GM23338 (cell line): ENCODE measurements at regions not wholly inside any gene's neighbourhood (a gene's known extent, or its start where the extent isn't known, plus 50 kb on each side); places are given as distances from the start of the nearest gene placed in this dataset.

Experiments used
- ATAC-seq: fragments of 200-7000 bp; cut with Tn5 transposase; 3 replicates; pipeline ENCODE4 v1.9.1; 2020
- DNase-seq: peaks from one replicate; pipeline ENCODE4 v3.0.0-alpha.2; 2015; ENCODE audit warnings: low spot score
- H2AFZ ChIP-seq: fragments of 200-600 bp; sonication (generic); 2 replicates; pipeline ENCODE4 v1.8.0; 2016; ENCODE audit warnings: antibody characterized with exemption, mild to moderate bottlenecking, moderate library complexity
- H3F3A ChIP-seq: fragments of 200-600 bp; sonication (generic); replicated peaks from 2 replicates; pipeline ENCODE4 v1.8.0; 2017; ENCODE audit warnings: antibody characterized with exemption, mixed run types, low read depth
- H3K27ac ChIP-seq: fragments of 200-600 bp; sonication (generic); 2 replicates; pipeline ENCODE4 v1.6.1; 2016; ENCODE audit warnings: low read depth
- H3K27me3 ChIP-seq: fragments of 200-600 bp; sonication (generic); 2 replicates; pipeline ENCODE4 v1.8.0; 2016; ENCODE audit warnings: mild to moderate bottlenecking, mixed run types, moderate library complexity; ENCODE audit not compliant: insufficient read depth
- H3K36me3 ChIP-seq: fragments of 200-600 bp; sonication (generic); 2 replicates; pipeline ENCODE4 v1.8.0; 2016; ENCODE audit warnings: mild to moderate bottlenecking; ENCODE audit not compliant: insufficient read depth
- H3K4me1 ChIP-seq: fragments of 200-600 bp; sonication (generic); 2 replicates; pipeline ENCODE4 v1.8.0; 2016; ENCODE audit warnings: mild to moderate bottlenecking, moderate library complexity; ENCODE audit not compliant: insufficient read depth
- H3K4me2 ChIP-seq: fragments of 200-600 bp; sonication (generic); 2 replicates; pipeline ENCODE4 v1.7.1; 2017; ENCODE audit warnings: mixed run types
- H3K4me3 ChIP-seq: fragments of 200-600 bp; sonication (generic); 2 replicates; pipeline ENCODE4 v1.6.1; 2016; ENCODE audit warnings: mixed run types
- H3K79me2 ChIP-seq: fragments of 200-600 bp; sonication (generic); replicated peaks from 2 replicates; pipeline ENCODE4 v1.8.0; 2017; ENCODE audit warnings: mild to moderate bottlenecking; ENCODE audit not compliant: insufficient read depth
- H3K9me2 ChIP-seq: fragments of 200-600 bp; sonication (generic); 2 replicates; pipeline ENCODE4 v1.8.0; 2017; ENCODE audit not compliant: insufficient read depth
- H4K20me1 ChIP-seq: fragments of 200-600 bp; sonication (generic); replicated peaks from 2 replicates; pipeline ENCODE4 v1.8.0; 2017; ENCODE audit warnings: mild to moderate bottlenecking; ENCODE audit not compliant: insufficient read depth
- H3K27ac Mint-ChIP-seq: 2 replicates; pipeline ENCODE4 v1.8.0; 2020; ENCODE audit warnings: inconsistent platforms, mild to moderate bottlenecking, moderate library complexity, mixed read lengths
- H3K27me3 Mint-ChIP-seq: 3 replicates; pipeline ENCODE4 v1.8.0; 2022; ENCODE audit warnings: low read depth, mild to moderate bottlenecking, moderate library complexity, mixed read lengths, inconsistent platforms; ENCODE audit not compliant: insufficient read depth, poor library complexity
- H3K36me3 Mint-ChIP-seq: 3 replicates; pipeline ENCODE4 v1.8.0; 2021; ENCODE audit warnings: low read depth, mild to moderate bottlenecking, inconsistent platforms, moderate library complexity, mixed read lengths
- H3K4me1 Mint-ChIP-seq: 3 replicates; pipeline ENCODE4 v1.8.0; 2020; ENCODE audit warnings: mild to moderate bottlenecking, inconsistent platforms, mixed read lengths
- H3K4me3 Mint-ChIP-seq: 3 replicates; pipeline ENCODE4 v1.8.0; 2021; ENCODE audit warnings: moderate library complexity, mild to moderate bottlenecking, inconsistent platforms, mixed read lengths
- H3K9me3 Mint-ChIP-seq: 3 replicates; pipeline ENCODE4 v1.8.0; 2020; ENCODE audit warnings: moderate library complexity, mild to moderate bottlenecking, inconsistent platforms, mixed read lengths
- EZH2 ChIP-seq: fragments of 200-600 bp; sonication (generic); IDR thresholded peaks from one replicate; pipeline ENCODE4 v1.8.0; 2017; ENCODE audit warnings: antibody characterized with exemption, mild to moderate bottlenecking, low read depth; ENCODE audit not compliant: unreplicated experiment
- JUNB ChIP-seq: IDR thresholded peaks from one replicate; pipeline ENCODE4 v1.6.1; 2016; ENCODE audit warnings: antibody characterized with exemption; ENCODE audit not compliant: unreplicated experiment
- REST ChIP-seq: IDR thresholded peaks from one replicate; pipeline ENCODE4 v1.6.1; 2018; ENCODE audit warnings: antibody characterized with exemption; ENCODE audit not compliant: unreplicated experiment
- TF ChIP-seq, protein P1 (sequence below): fragments of 250-450 bp; sonication (Bioruptor Pico); IDR thresholded peaks from 2 replicates; pipeline ENCODE4 v1.5.0; 2020; ENCODE audit warnings: mild to moderate bottlenecking, moderate library complexity

- Histone ChIP-seq H2AFZ (no peak overlapping the region), H3K79me2 (no peaks in the 10 kb centered on the region), H3K27me3 (no peaks in the 10 kb centered on the region), H3K27ac (no peak overlapping the region), H3K36me3 (no peaks in the 10 kb centered on the region), H3F3A (no peaks in the 10 kb centered on the region), H3K4me1 (no peaks in the 10 kb centered on the region), H3K4me2 (no peak overlapping the region), H4K20me1 (no peaks in the 10 kb centered on the region), H3K4me3 (no peak overlapping the region), H3K9me2 (no peaks in the 10 kb centered on the region)
- TF ChIP-seq REST, result no peak
- TF ChIP-seq JUNB, result no peak
- TF ChIP-seq, protein P1, sequence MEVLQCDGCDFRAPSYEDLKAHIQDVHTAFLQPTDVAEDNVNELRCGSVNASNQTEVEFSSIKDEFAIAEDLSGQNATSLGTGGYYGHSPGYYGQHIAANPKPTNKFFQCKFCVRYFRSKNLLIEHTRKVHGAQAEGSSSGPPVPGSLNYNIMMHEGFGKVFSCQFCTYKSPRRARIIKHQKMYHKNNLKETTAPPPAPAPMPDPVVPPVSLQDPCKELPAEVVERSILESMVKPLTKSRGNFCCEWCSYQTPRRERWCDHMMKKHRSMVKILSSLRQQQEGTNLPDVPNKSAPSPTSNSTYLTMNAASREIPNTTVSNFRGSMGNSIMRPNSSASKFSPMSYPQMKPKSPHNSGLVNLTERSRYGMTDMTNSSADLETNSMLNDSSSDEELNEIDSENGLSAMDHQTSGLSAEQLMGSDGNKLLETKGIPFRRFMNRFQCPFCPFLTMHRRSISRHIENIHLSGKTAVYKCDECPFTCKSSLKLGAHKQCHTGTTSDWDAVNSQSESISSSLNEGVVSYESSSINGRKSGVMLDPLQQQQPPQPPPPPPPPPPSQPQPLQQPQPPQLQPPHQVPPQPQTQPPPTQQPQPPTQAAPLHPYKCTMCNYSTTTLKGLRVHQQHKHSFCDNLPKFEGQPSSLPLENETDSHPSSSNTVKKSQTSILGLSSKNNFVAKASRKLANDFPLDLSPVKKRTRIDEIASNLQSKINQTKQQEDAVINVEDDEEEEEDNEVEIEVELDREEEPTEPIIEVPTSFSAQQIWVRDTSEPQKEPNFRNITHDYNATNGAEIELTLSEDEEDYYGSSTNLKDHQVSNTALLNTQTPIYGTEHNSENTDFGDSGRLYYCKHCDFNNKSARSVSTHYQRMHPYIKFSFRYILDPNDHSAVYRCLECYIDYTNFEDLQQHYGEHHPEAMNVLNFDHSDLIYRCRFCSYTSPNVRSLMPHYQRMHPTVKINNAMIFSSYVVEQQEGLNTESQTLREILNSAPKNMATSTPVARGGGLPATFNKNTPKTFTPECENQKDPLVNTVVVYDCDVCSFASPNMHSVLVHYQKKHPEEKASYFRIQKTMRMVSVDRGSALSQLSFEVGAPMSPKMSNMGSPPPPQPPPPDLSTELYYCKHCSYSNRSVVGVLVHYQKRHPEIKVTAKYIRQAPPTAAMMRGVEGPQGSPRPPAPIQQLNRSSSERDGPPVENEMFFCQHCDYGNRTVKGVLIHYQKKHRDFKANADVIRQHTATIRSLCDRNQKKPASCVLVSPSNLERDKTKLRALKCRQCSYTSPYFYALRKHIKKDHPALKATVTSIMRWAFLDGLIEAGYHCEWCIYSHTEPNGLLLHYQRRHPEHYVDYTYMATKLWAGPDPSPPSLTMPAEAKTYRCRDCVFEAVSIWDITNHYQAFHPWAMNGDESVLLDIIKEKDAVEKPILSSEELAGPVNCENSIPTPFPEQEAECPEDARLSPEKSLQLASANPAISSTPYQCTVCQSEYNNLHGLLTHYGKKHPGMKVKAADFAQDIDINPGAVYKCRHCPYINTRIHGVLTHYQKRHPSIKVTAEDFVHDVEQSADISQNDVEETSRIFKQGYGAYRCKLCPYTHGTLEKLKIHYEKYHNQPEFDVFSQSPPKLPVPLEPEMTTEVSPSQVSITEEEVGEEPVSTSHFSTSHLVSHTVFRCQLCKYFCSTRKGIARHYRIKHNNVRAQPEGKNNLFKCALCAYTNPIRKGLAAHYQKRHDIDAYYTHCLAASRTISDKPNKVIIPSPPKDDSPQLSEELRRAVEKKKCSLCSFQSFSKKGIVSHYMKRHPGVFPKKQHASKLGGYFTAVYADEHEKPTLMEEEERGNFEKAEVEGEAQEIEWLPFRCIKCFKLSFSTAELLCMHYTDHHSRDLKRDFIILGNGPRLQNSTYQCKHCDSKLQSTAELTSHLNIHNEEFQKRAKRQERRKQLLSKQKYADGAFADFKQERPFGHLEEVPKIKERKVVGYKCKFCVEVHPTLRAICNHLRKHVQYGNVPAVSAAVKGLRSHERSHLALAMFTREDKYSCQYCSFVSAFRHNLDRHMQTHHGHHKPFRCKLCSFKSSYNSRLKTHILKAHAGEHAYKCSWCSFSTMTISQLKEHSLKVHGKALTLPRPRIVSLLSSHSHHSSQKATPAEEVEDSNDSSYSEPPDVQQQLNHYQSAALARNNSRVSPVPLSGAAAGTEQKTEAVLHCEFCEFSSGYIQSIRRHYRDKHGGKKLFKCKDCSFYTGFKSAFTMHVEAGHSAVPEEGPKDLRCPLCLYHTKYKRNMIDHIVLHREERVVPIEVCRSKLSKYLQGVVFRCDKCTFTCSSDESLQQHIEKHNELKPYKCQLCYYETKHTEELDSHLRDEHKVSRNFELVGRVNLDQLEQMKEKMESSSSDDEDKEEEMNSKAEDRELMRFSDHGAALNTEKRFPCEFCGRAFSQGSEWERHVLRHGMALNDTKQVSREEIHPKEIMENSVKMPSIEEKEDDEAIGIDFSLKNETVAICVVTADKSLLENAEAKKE (CRISPR knock-in tag), result no peak
- TF ChIP-seq EZH2, result no peak
- H3K4me1 Mint-ChIP-seq, result peaks cover 17% of the 10 kb centered on the region
- ATAC-seq (no peak), DNase-seq (no peak)
- H3K27me3 Mint-ChIP-seq, result peaks cover 5% of the 10 kb centered on the region
- no peak overlapping the region for H3K4me3 Mint-ChIP-seq
- H3K27ac Mint-ChIP-seq, result no peak overlapping the region
- no peaks in the 10 kb centered on the region for H3K36me3 Mint-ChIP-seq
- H3K9me3 Mint-ChIP-seq, result no peaks in the 10 kb centered on the region; the same call in 2 of the 3 replicates
Observed at GRCh38 chr2:501667-502066, 175.5 kb downstream of the TMEM18 start.
